Loucy (cell line): ENCODE measurements at regions not wholly inside any gene's neighbourhood (a gene's known extent, or its start where the extent isn't known, plus 50 kb on each side); places are given as distances from the start of the nearest gene placed in this dataset.

Source experiments
- CTCF ChIP-seq: fragments of 200-600 bp; sonication (generic); conservative IDR thresholded peaks from 2 replicates; pipeline ENCODE4 v1.5.1; 2014; ENCODE audit warnings: mild to moderate bottlenecking, antibody characterized with exemption, low read length
- EZH2phosphoT487 ChIP-seq: fragments of 200-600 bp; IDR thresholded peaks from 2 replicates; pipeline ENCODE4 v1.6.1; 2018; ENCODE audit warnings: antibody characterized with exemption, mild to moderate bottlenecking, moderate library complexity, borderline replicate concordance

- TF ChIP-seq CTCF: no peak
- TF ChIP-seq EZH2phosphoT487: no peak
Measured at GRCh38 chr14:76924371-76925096, 98.3 kb downstream of the LRRC74A start.
